ENCODE measurements at regions not wholly inside any gene's neighbourhood (a gene's known extent, or its start where the extent isn't known, plus 50 kb on each side); places are given as distances from the start of the nearest gene placed in this dataset.

GRCh38 chr10:117860135-117860534, 186.6 kb downstream of the RAB11FIP2 start:
- Histone ChIP-seq H3K36me3 (no peaks in the 10 kb centered on the region), H3K27me3 (no peaks in the 10 kb centered on the region), H3K27ac (no peak overlapping the region), H3K4me1 (ENCODE audit: insufficient read depth) (no peaks in the 10 kb centered on the region), H3K9me3 (no peaks in the 10 kb centered on the region), H3K4me3 (no peak overlapping the region)
- 92 to 94% (median 93%) methylated on average over 5 of the region's 5 CpGs for WGBS, 3 donors
- no peak for DNase-seq
- no peak for TF ChIP-seq CTCF (IDR thresholded peaks at IDR 0.05)
- TF ChIP-seq EP300 (IDR thresholded peaks at IDR 0.05) = no peak
- no peak for TF ChIP-seq POLR2A (IDR thresholded peaks at IDR 0.05)
- intact Hi-C loops (cut with DNase I) = no loop called here

- H3K4me1 ChIP-seq (ENCODE audit: insufficient read depth) = no peaks in the 10 kb centered on the region
- H3K4me3 ChIP-seq = no peak overlapping the region
- TF ChIP-seq CTCF (IDR thresholded peaks at IDR 0.05) (no peak), EP300 (IDR thresholded peaks at IDR 0.05) (no peak), POLR2A (IDR thresholded peaks at IDR 0.05) (no peak)
- intact Hi-C loops (cut with DNase I) = no loop called here
- no peaks in the 10 kb centered on the region for H3K27me3 ChIP-seq
- H3K27ac ChIP-seq = no peak overlapping the region
- DNase-seq = no peak
- H3K36me3 ChIP-seq = no peaks in the 10 kb centered on the region
- no peaks in the 10 kb centered on the region for H3K9me3 ChIP-seq
Measured at GRCh38 chr10:117860823-117861222, 185.9 kb downstream of the RAB11FIP2 start.

- 90 to 91% (median 91%) methylated on average over 4 of the region's 4 CpGs for WGBS, 3 donors
- H3K4me1 ChIP-seq (ENCODE audit: insufficient read depth) = no peaks in the 10 kb centered on the region
- no peaks in the 10 kb centered on the region for H3K9me3 ChIP-seq
- H3K27me3 ChIP-seq = no peaks in the 10 kb centered on the region
- H3K27ac ChIP-seq = no peak overlapping the region
- intact Hi-C loops (cut with DNase I) = no loop called here
- TF ChIP-seq POLR2A (IDR thresholded peaks at IDR 0.05) (no peak), CTCF (IDR thresholded peaks at IDR 0.05) (no peak), EP300 (IDR thresholded peaks at IDR 0.05) (no peak)
- H3K36me3 ChIP-seq = no peaks in the 10 kb centered on the region
- H3K4me3 ChIP-seq = no peak overlapping the region
- DNase-seq = no peak
Measured at GRCh38 chr10:117861329-117861728, 185.4 kb downstream of the RAB11FIP2 start.

- Histone ChIP-seq H3K4me1 (ENCODE audit: insufficient read depth) (no peaks in the 10 kb centered on the region), H3K36me3 (no peaks in the 10 kb centered on the region), H3K9me3 (no peaks in the 10 kb centered on the region), H3K27me3 (no peaks in the 10 kb centered on the region), H3K27ac (no peak overlapping the region), H3K4me3 (no peak overlapping the region)
- intact Hi-C loops (cut with DNase I) = no loop called here
- 43 to 89% (median 87%) methylated on average over 2 of the region's 2 CpGs for WGBS, 3 donors
- TF ChIP-seq EP300 (IDR thresholded peaks at IDR 0.05) = no peak
- TF ChIP-seq POLR2A (IDR thresholded peaks at IDR 0.05) = no peak
- no peak for TF ChIP-seq CTCF (IDR thresholded peaks at IDR 0.05)
- no peak for DNase-seq
Measured at GRCh38 chr10:117863771-117864170, 183.0 kb downstream of the RAB11FIP2 start.

GRCh38 chr10:117865945-117866344, 180.8 kb downstream of the RAB11FIP2 start:
- H3K4me3 ChIP-seq = no peak overlapping the region
- intact Hi-C loops (cut with DNase I) = no loop called here
- H3K36me3 ChIP-seq = no peaks in the 10 kb centered on the region
- DNase-seq = no peak
- no peaks in the 10 kb centered on the region for H3K4me1 ChIP-seq (ENCODE audit: insufficient read depth)
- WGBS, 3 donors = 84 to 89% (median 86%) methylated on average over 4 of the region's 4 CpGs
- H3K27me3 ChIP-seq = no peaks in the 10 kb centered on the region
- TF ChIP-seq EP300 (IDR thresholded peaks at IDR 0.05) (no peak), CTCF (IDR thresholded peaks at IDR 0.05) (no peak), POLR2A (IDR thresholded peaks at IDR 0.05) (no peak)
- no peak overlapping the region for H3K27ac ChIP-seq
- no peaks in the 10 kb centered on the region for H3K9me3 ChIP-seq
